ENCODE measurements at regions not wholly inside any gene's neighbourhood (a gene's known extent, or its start where the extent isn't known, plus 50 kb on each side); places are given as distances from the start of the nearest gene placed in this dataset.
A peak's percentile ranks its signal among the peaks of the same experiment; 100 is the strongest.
"Not testable (repeated sequence)": the region's sequence is repeated elsewhere in the genome, so short reads cannot be mapped to it uniquely, and the experiment has no call there.

GRCh38 chr5:56763711-56764466 lies 51.5 kb upstream of the MAP3K1 start:
- DNase-seq = peak; percentile 61

GRCh38 chr5:56763182-56763581 lies 52.2 kb upstream of the MAP3K1 start:
- no peak for DNase-seq

GRCh38 chr5:56761151-56761885 lies 54.0 kb upstream of the MAP3K1 start:
- DNase-seq = no peak

GRCh38 chr5:56760723-56761122 lies 54.6 kb upstream of the MAP3K1 start:
- no peak for DNase-seq

GRCh38 chr5:56759521-56760216 lies 55.7 kb upstream of the MAP3K1 start:
- DNase-seq = no peak

GRCh38 chr5:56757077-56757476 lies 58.3 kb upstream of the MAP3K1 start:
- peak; percentile 64 for DNase-seq

- peak; percentile 64 for DNase-seq
Observed at GRCh38 chr5:56755036-56755555, 60.3 kb upstream of the MAP3K1 start.

- not testable (repeated sequence) for DNase-seq
Observed at GRCh38 chr5:56753588-56753987, 61.8 kb upstream of the MAP3K1 start.

GRCh38 chr5:56751572-56752313 lies 63.6 kb upstream of the MAP3K1 start:
- DNase-seq = peak; percentile 71

- no peak for DNase-seq
Observed at GRCh38 chr5:56749842-56750241, 65.5 kb upstream of the MAP3K1 start.

- DNase-seq = no peak
Observed at GRCh38 chr5:56746553-56747339, 68.6 kb upstream of the MAP3K1 start.

GRCh38 chr5:56745864-56746263 lies 69.5 kb upstream of the MAP3K1 start:
- DNase-seq = no peak

GRCh38 chr5:56740868-56741267 lies 74.5 kb upstream of the MAP3K1 start:
- DNase-seq = no peak

- DNase-seq = peak; percentile 19
Observed at GRCh38 chr5:56739990-56740389, 75.4 kb upstream of the MAP3K1 start.

- no peak for DNase-seq
Observed at GRCh38 chr5:56737951-56738606, 77.3 kb upstream of the MAP3K1 start.

GRCh38 chr5:56737002-56737621 lies 78.2 kb upstream of the MAP3K1 start:
- DNase-seq = peak; percentile 31

GRCh38 chr5:56735849-56736641 lies 79.3 kb upstream of the MAP3K1 start:
- DNase-seq = no peak

- DNase-seq = no peak
Observed at GRCh38 chr5:56734091-56734694, 81.2 kb upstream of the MAP3K1 start.

GRCh38 chr5:56733580-56733979 lies 81.8 kb upstream of the MAP3K1 start:
- DNase-seq = no peak
